Naive thymus-derived CD4-positive, alpha-beta T cell (primary cell): ENCODE measurements at regions not wholly inside any gene's neighbourhood (a gene's known extent, or its start where the extent isn't known, plus 50 kb on each side); places are given as distances from the start of the nearest gene placed in this dataset.

Source experiments
- ATAC-seq: fragments of 150-1000 bp; cut with Tn5 transposase; 2 replicates; pipeline ENCODE4 v1.10.0; 2021; ENCODE audit warnings: mild to moderate bottlenecking, moderate library complexity
- CTCF ChIA-PET: fragments of 350-600 bp; sonication (Branson Sonifier 250); formaldehyde crosslinking; loops from one replicate; lab custom pipeline; 2021; ENCODE audit warnings: antibody characterized with exemption; lab: Charles Lee
- POLR2A ChIA-PET: fragments of 350-600 bp; sonication (Branson Sonifier 250); formaldehyde crosslinking; loops from one replicate; lab custom pipeline; 2021; ENCODE audit warnings: antibody characterized with exemption, inconsistent platforms; lab: Charles Lee
- DNase-seq, 9 donors: peaks; one replicate each; pipeline versions ENCODE4 v3.0.0 to v3.0.0-alpha.2; 2020 to 2022; ENCODE audit warnings: mixed read lengths in 1 of 9
- H3K27ac ChIP-seq: one replicate; pipeline ENCODE4 v1.7.0; 2013; ENCODE audit warnings: mild to moderate bottlenecking, low read depth, low read length, moderate library complexity
- H3K27me3 ChIP-seq, 2 donors: one replicate each; pipeline ENCODE4 v1.7.0; 2013; ENCODE audit warnings: low read length in 2 of 2, mild to moderate bottlenecking in 2 of 2, moderate library complexity in 2 of 2; ENCODE audit not compliant: control insufficient read depth in 2 of 2, insufficient read depth in 2 of 2
- H3K36me3 ChIP-seq, 3 experiments: 1 replicate in 2 of 3; 2 replicates in 1 of 3; pipeline ENCODE4 v1.7.0; 2013; ENCODE audit warnings: low read length in 3 of 3, mild to moderate bottlenecking in 3 of 3, moderate library complexity in 1 of 3; ENCODE audit not compliant: insufficient read depth in 3 of 3, control insufficient read depth in 2 of 3
- H3K4me1 ChIP-seq, 2 donors: one replicate each; pipeline ENCODE4 v1.7.0; 2013; ENCODE audit warnings: low read length in 2 of 2, mild to moderate bottlenecking in 2 of 2, moderate library complexity in 1 of 2; ENCODE audit not compliant: control insufficient read depth in 2 of 2, insufficient read depth in 2 of 2
- H3K4me3 ChIP-seq: 2 replicates; pipeline ENCODE4 v1.7.0; 2013; ENCODE audit warnings: mild to moderate bottlenecking, low read length
- H3K9me3 ChIP-seq, 3 experiments: 1 replicate in 2 of 3; 2 replicates in 1 of 3; pipeline ENCODE4 v1.7.0; 2013; ENCODE audit warnings: low read length in 3 of 3; ENCODE audit not compliant: control insufficient read depth in 2 of 3
- H3K27ac Mint-ChIP-seq, 9 donors: one replicate each; pipeline ENCODE4 v1.8.0; 2020 to 2022; ENCODE audit warnings: mixed read lengths in 9 of 9, mild to moderate bottlenecking in 8 of 9, moderate library complexity in 5 of 9, inconsistent platforms in 2 of 9
- H3K27me3 Mint-ChIP-seq, 5 donors: one replicate each; pipeline ENCODE4 v1.8.0; 2021 to 2022; ENCODE audit warnings: mixed read lengths in 5 of 5, mild to moderate bottlenecking in 1 of 5
- H3K36me3 Mint-ChIP-seq, 5 donors: one replicate each; pipeline ENCODE4 v1.8.0; 2020 to 2022; ENCODE audit warnings: mixed read lengths in 5 of 5, mild to moderate bottlenecking in 3 of 5, inconsistent platforms in 1 of 5
- H3K4me1 Mint-ChIP-seq, 7 donors: one replicate each; pipeline ENCODE4 v1.8.0; 2020 to 2022; ENCODE audit warnings: mixed read lengths in 7 of 7, mild to moderate bottlenecking in 3 of 7, inconsistent platforms in 1 of 7
- H3K4me3 Mint-ChIP-seq, 10 donors: one replicate each; pipeline ENCODE4 v1.8.0; 2020 to 2022; ENCODE audit warnings: mild to moderate bottlenecking in 10 of 10, mixed read lengths in 10 of 10, moderate library complexity in 6 of 10, inconsistent platforms in 2 of 10
- H3K9me3 Mint-ChIP-seq, 11 donors: one replicate each; pipeline ENCODE4 v1.8.0; 2020 to 2022; ENCODE audit warnings: mixed read lengths in 11 of 11, mild to moderate bottlenecking in 4 of 11, inconsistent platforms in 1 of 11, moderate library complexity in 1 of 11
- intact Hi-C, 2 donors: fragments of 100-400 bp; cut with micrococcal nuclease; formaldehyde crosslinking; loops; one replicate each; pipeline ENCODE4 v1.15.1; 2023

GRCh38 chr1:198883184-198883583 lies 244.3 kb downstream of the PTPRC start:
- Histone ChIP-seq H3K4me1 (no peaks in the 10 kb centered on the region), H3K36me3 (no peaks in the 10 kb centered on the region), H3K4me3 (no peak overlapping the region), H3K27me3 (no peaks in the 10 kb centered on the region), H3K9me3 (no peaks in the 10 kb centered on the region), H3K27ac (no peak overlapping the region)
- ATAC-seq (no peak), DNase-seq (no peak)
- Mint-ChIP-seq H3K27me3 (no peaks in the 10 kb centered on the region), H3K9me3 (peaks cover 0 to 9% (median 0%) of the 10 kb centered on the region in 11 donors), H3K36me3 (peaks cover 10 to 32% (median 26%) of the 10 kb centered on the region in 5 donors), H3K4me1 (peaks cover 0 to 46% (median 10%) of the 10 kb centered on the region in 7 donors), H3K4me3 (no peak overlapping the region), H3K27ac (no peak overlapping the region)
- CTCF ChIA-PET: interaction anchor here (0.6 kb wide), 1 partner anchor 200 kb away, joined by 4 read pairs; no protein-coding TSS in a partner anchor
- POLR2A ChIA-PET: no interaction called here
- intact Hi-C loops: loop anchor here in 1 of 2 donors (5.0 kb wide), 1 partner anchor 229 kb away; no protein-coding TSS in a partner anchor

- Histone ChIP-seq H3K36me3 (no peaks in the 10 kb centered on the region), H3K4me1 (no peaks in the 10 kb centered on the region), H3K27me3 (no peaks in the 10 kb centered on the region), H3K9me3 (no peaks in the 10 kb centered on the region), H3K4me3 (no peak overlapping the region), H3K27ac (no peak overlapping the region)
- no peak for ATAC-seq
- intact Hi-C loops: loop anchor here in 1 of 2 donors (2.0 kb wide), 1 partner anchor 19 kb away; no protein-coding TSS in a partner anchor
- CTCF ChIA-PET: no interaction called here
- POLR2A ChIA-PET: no interaction called here
- no peak overlapping the region for H3K4me3 Mint-ChIP-seq
- no peaks in the 10 kb centered on the region for H3K27me3 Mint-ChIP-seq
- H3K4me1 Mint-ChIP-seq: peaks cover 0 to 40% (median 7%) of the 10 kb centered on the region in 7 donors
- peaks cover 0 to 25% (median 6%) of the 10 kb centered on the region in 5 donors for H3K36me3 Mint-ChIP-seq
- no peak for DNase-seq
- no peaks in the 10 kb centered on the region for H3K9me3 Mint-ChIP-seq
- H3K27ac Mint-ChIP-seq: no peak overlapping the region
Measured at GRCh38 chr1:198887866-198888265, 249.0 kb downstream of the PTPRC start.

GRCh38 chr1:198888379-198888943 lies 249.6 kb downstream of the PTPRC start:
- Histone ChIP-seq H3K4me1 (no peaks in the 10 kb centered on the region), H3K4me3 (no peak overlapping the region), H3K36me3 (no peaks in the 10 kb centered on the region), H3K9me3 (no peaks in the 10 kb centered on the region), H3K27ac (no peak overlapping the region), H3K27me3 (no peaks in the 10 kb centered on the region)
- no peak for ATAC-seq
- H3K9me3 Mint-ChIP-seq: no peaks in the 10 kb centered on the region
- ChIA-PET POLR2A (no interaction called here), CTCF (interaction anchor here (0.8 kb wide), 1 partner anchor 699 kb away, joined by 3 read pairs; no protein-coding TSS in a partner anchor)
- H3K4me3 Mint-ChIP-seq: no peak overlapping the region
- H3K27me3 Mint-ChIP-seq: no peaks in the 10 kb centered on the region
- intact Hi-C loops: no loop called here
- DNase-seq: no peak
- peaks cover 0 to 30% (median 10%) of the 10 kb centered on the region in 5 donors for H3K36me3 Mint-ChIP-seq
- H3K27ac Mint-ChIP-seq: no peak overlapping the region
- peaks cover 0 to 40% (median 7%) of the 10 kb centered on the region in 7 donors for H3K4me1 Mint-ChIP-seq

GRCh38 chr1:198889101-198889500 lies 250.3 kb downstream of the PTPRC start:
- no peak overlapping the region for H3K4me3 ChIP-seq
- CTCF ChIA-PET: interaction anchor here (0.8 kb wide), 1 partner anchor 698 kb away, joined by 3 read pairs; no protein-coding TSS in a partner anchor
- H3K36me3 ChIP-seq: no peaks in the 10 kb centered on the region
- H3K4me1 Mint-ChIP-seq: peaks cover 3 to 37% (median 8%) of the 10 kb centered on the region in 7 donors
- intact Hi-C loops: no loop called here
- peaks cover 0 to 31% (median 13%) of the 10 kb centered on the region in 5 donors for H3K36me3 Mint-ChIP-seq
- POLR2A ChIA-PET: no interaction called here
- no peaks in the 10 kb centered on the region for H3K27me3 Mint-ChIP-seq
- no peak overlapping the region for H3K27ac Mint-ChIP-seq
- no peaks in the 10 kb centered on the region for H3K4me1 ChIP-seq
- H3K27me3 ChIP-seq: no peaks in the 10 kb centered on the region
- no peak overlapping the region for H3K4me3 Mint-ChIP-seq
- no peak overlapping the region for H3K27ac ChIP-seq
- ATAC-seq: peak; percentile 63
- H3K9me3 ChIP-seq: no peaks in the 10 kb centered on the region
- DNase-seq: no peak
- no peaks in the 10 kb centered on the region for H3K9me3 Mint-ChIP-seq

GRCh38 chr1:198889749-198890148 lies 250.9 kb downstream of the PTPRC start:
- H3K4me3 Mint-ChIP-seq: no peak overlapping the region
- no peaks in the 10 kb centered on the region for H3K27me3 Mint-ChIP-seq
- intact Hi-C loops: no loop called here
- Histone ChIP-seq H3K27ac (no peak overlapping the region), H3K4me1 (no peaks in the 10 kb centered on the region), H3K4me3 (no peak overlapping the region), H3K27me3 (no peaks in the 10 kb centered on the region), H3K9me3 (no peaks in the 10 kb centered on the region), H3K36me3 (no peaks in the 10 kb centered on the region)
- H3K4me1 Mint-ChIP-seq: peaks cover 3 to 38% (median 7%) of the 10 kb centered on the region in 7 donors
- ChIA-PET POLR2A (no interaction called here), CTCF (no interaction called here)
- peaks cover 0 to 30% (median 13%) of the 10 kb centered on the region in 5 donors for H3K36me3 Mint-ChIP-seq
- H3K9me3 Mint-ChIP-seq: no peaks in the 10 kb centered on the region
- ATAC-seq (no peak), DNase-seq (no peak)
- H3K27ac Mint-ChIP-seq: no peak overlapping the region

GRCh38 chr1:198890214-198890930 lies 251.5 kb downstream of the PTPRC start:
- Mint-ChIP-seq H3K4me3 (no peak overlapping the region), H3K4me1 (peaks cover 3 to 35% (median 6%) of the 10 kb centered on the region in 7 donors), H3K27ac (no peak overlapping the region), H3K36me3 (peaks cover 0 to 30% (median 15%) of the 10 kb centered on the region in 5 donors), H3K9me3 (peaks cover 0 to 1% (median 0%) of the 10 kb centered on the region in 11 donors), H3K27me3 (no peaks in the 10 kb centered on the region)
- ATAC-seq (no peak), DNase-seq (no peak)
- Histone ChIP-seq H3K9me3 (no peaks in the 10 kb centered on the region), H3K27me3 (no peaks in the 10 kb centered on the region), H3K27ac (no peak overlapping the region), H3K4me1 (no peaks in the 10 kb centered on the region), H3K4me3 (no peak overlapping the region), H3K36me3 (no peaks in the 10 kb centered on the region)
- ChIA-PET POLR2A (no interaction called here), CTCF (no interaction called here)
- intact Hi-C loops: no loop called here
